ENCODE measurements at regions not wholly inside any gene's neighbourhood (a gene's known extent, or its start where the extent isn't known, plus 50 kb on each side); places are given as distances from the start of the nearest gene placed in this dataset.

- Mint-ChIP-seq H3K27me3 (ENCODE audit: low read depth) (peaks cover 2% of the 10 kb centered on the region), H3K9me3 (ENCODE audit: low read depth) (no peaks in the 10 kb centered on the region), H3K27ac (ENCODE audit: unreplicated experiment) (no peak overlapping the region), H3K4me3 (ENCODE audit: unreplicated experiment) (no peak overlapping the region), H3K4me1 (ENCODE audit: low read depth) (no peaks in the 10 kb centered on the region), H3K36me3 (ENCODE audit: low read depth) (peaks cover 1% of the 10 kb centered on the region)
- no peak for DNase-seq (ENCODE audit: low spot score)
- TF ChIP-seq CTCF (IDR thresholded peaks at IDR 0.05): no peak
These were observed 279.5 kb downstream of the CLIC5 start for GRCh38 chr6:45736134-45736533.

GRCh38 chr6:45732731-45733130 is 282.9 kb downstream of the CLIC5 start:
- Mint-ChIP-seq H3K4me1 (ENCODE audit: low read depth) (peaks cover 4% of the 10 kb centered on the region), H3K9me3 (ENCODE audit: low read depth) (no peaks in the 10 kb centered on the region), H3K27me3 (ENCODE audit: low read depth) (peaks cover 2% of the 10 kb centered on the region), H3K27ac (ENCODE audit: unreplicated experiment) (no peak overlapping the region), H3K4me3 (ENCODE audit: unreplicated experiment) (no peak overlapping the region), H3K36me3 (ENCODE audit: low read depth) (peaks cover 1% of the 10 kb centered on the region)
- TF ChIP-seq CTCF (IDR thresholded peaks at IDR 0.05): no peak
- no peak for DNase-seq (ENCODE audit: low spot score)

- DNase-seq (ENCODE audit: low spot score): no peak
- no peaks in the 10 kb centered on the region for H3K9me3 Mint-ChIP-seq (ENCODE audit: low read depth)
- H3K27me3 Mint-ChIP-seq (ENCODE audit: low read depth): peaks cover 2% of the 10 kb centered on the region
- H3K4me1 Mint-ChIP-seq (ENCODE audit: low read depth): peaks cover 4% of the 10 kb centered on the region
- TF ChIP-seq CTCF (IDR thresholded peaks at IDR 0.05): no peak
- no peak overlapping the region for H3K27ac Mint-ChIP-seq (ENCODE audit: unreplicated experiment)
- H3K4me3 Mint-ChIP-seq (ENCODE audit: unreplicated experiment): no peak overlapping the region
- H3K36me3 Mint-ChIP-seq (ENCODE audit: low read depth): no peaks in the 10 kb centered on the region
These were observed 285.4 kb downstream of the CLIC5 start for GRCh38 chr6:45730232-45730631.

- Mint-ChIP-seq H3K4me1 (ENCODE audit: low read depth) (peaks cover 12% of the 10 kb centered on the region), H3K4me3 (ENCODE audit: unreplicated experiment) (no peak overlapping the region), H3K9me3 (ENCODE audit: low read depth) (no peaks in the 10 kb centered on the region), H3K36me3 (ENCODE audit: low read depth) (no peaks in the 10 kb centered on the region), H3K27me3 (ENCODE audit: low read depth) (peaks cover under 1% of the 10 kb centered on the region), H3K27ac (ENCODE audit: unreplicated experiment) (no peak overlapping the region)
- TF ChIP-seq CTCF (IDR thresholded peaks at IDR 0.05): no peak
- DNase-seq (ENCODE audit: low spot score): no peak
These were observed 287.0 kb downstream of the CLIC5 start for GRCh38 chr6:45728674-45729073.

GRCh38 chr6:45727819-45728449 is 287.7 kb downstream of the CLIC5 start:
- TF ChIP-seq CTCF (IDR thresholded peaks at IDR 0.05): no peak
- no peaks in the 10 kb centered on the region for H3K27me3 Mint-ChIP-seq (ENCODE audit: low read depth)
- peaks cover under 1% of the 10 kb centered on the region for H3K9me3 Mint-ChIP-seq (ENCODE audit: low read depth)
- no peak for DNase-seq (ENCODE audit: low spot score)
- H3K36me3 Mint-ChIP-seq (ENCODE audit: low read depth): no peaks in the 10 kb centered on the region
- H3K27ac Mint-ChIP-seq (ENCODE audit: unreplicated experiment): no peak overlapping the region
- H3K4me3 Mint-ChIP-seq (ENCODE audit: unreplicated experiment): no peak overlapping the region
- H3K4me1 Mint-ChIP-seq (ENCODE audit: low read depth): peaks cover 12% of the 10 kb centered on the region
